ENCODE measurements at regions not wholly inside any gene's neighbourhood (a gene's known extent, or its start where the extent isn't known, plus 50 kb on each side); places are given as distances from the start of the nearest gene placed in this dataset.

DNA sequence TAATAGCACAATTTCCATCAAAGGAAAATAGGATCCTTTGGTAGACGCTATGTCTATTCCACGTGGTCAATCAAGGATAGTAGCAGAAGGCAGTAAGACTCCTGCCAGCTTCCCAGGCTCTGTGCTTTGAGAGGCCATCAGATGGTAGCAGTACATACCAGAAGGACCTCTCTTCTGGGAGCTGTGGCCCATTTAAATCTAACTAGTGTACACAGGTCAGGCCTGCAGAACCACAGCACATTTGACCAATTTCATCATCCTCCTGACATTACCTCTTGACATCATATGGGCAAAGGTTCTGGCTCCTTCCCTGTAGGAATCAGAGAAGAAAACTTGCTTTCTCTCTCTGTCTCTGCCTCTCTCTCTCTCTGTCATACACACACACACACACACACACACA lies 229.6 kb upstream of the HTR2A start:
- TF ChIP-seq, protein P1, sequence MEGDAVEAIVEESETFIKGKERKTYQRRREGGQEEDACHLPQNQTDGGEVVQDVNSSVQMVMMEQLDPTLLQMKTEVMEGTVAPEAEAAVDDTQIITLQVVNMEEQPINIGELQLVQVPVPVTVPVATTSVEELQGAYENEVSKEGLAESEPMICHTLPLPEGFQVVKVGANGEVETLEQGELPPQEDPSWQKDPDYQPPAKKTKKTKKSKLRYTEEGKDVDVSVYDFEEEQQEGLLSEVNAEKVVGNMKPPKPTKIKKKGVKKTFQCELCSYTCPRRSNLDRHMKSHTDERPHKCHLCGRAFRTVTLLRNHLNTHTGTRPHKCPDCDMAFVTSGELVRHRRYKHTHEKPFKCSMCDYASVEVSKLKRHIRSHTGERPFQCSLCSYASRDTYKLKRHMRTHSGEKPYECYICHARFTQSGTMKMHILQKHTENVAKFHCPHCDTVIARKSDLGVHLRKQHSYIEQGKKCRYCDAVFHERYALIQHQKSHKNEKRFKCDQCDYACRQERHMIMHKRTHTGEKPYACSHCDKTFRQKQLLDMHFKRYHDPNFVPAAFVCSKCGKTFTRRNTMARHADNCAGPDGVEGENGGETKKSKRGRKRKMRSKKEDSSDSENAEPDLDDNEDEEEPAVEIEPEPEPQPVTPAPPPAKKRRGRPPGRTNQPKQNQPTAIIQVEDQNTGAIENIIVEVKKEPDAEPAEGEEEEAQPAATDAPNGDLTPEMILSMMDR (IDR thresholded peaks at IDR 0.05; ENCODE audit: unreplicated experiment in 3 of 3), result no peak
- Mint-ChIP-seq H3K4me3 (no peak overlapping the region), H3K36me3 (ENCODE audit: low read depth) (no peaks in the 10 kb centered on the region), H3K27me3 (ENCODE audit: low read depth) (peaks cover 3% of the 10 kb centered on the region), H3K9me3 (peaks cover 4% of the 10 kb centered on the region), H3K4me1 (no peaks in the 10 kb centered on the region), H3K27ac (no peak overlapping the region)

DNA sequence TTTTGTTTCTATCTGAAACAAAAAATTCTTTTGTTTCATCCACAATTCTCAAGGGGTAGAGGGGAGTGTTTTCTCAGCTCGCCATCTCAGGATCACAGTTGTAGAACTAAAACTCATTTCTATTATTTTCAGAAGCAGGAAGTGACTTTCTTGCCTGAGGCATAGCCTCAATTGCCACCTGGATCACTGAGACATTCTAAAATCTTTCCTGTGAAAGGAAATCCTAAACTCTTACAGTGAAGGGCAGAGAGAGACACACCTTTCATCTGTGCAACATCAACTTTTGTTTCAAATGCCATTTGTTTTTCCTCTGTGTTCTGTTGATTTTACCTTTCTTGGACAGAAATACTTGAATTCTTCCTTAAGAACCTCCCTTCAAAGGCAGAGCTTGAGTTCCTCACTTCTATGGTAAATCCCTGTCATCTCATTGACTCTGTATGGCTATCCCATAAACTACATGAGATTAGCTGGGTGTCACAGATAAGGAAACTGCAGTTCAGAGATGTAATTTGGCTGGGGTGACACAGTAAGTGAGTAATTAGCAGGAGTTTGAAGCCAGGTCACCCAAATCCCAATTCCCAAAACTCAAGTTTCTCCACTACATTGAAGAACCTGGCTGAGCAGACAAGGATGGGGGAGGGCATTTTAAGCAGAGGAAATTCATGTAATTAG lies 224.4 kb upstream of the HTR2A start:
- TF ChIP-seq, protein P1 (IDR thresholded peaks at IDR 0.05; ENCODE audit: unreplicated experiment in 3 of 3), result no peak
- no peak overlapping the region for H3K4me3 Mint-ChIP-seq

DNA sequence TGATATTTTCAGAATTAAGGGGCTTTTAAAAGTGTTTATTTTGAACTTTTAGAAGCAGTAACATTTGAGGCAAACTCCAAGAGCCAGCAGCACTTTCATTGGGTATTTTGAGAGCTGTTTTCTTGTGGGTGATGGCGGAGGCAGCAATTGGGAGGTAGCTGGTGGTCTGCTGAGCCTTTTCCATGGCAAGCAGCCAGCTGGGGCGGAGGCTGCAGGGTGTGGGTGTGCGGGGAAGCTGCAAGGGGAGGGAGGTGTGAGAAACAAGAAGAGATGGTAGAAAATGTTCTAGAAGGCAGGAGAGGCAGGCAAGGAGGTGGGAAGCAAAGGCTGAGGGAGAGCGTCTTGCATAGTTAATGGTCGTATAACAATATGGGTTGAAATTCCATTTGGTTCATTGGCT lies 223.4 kb upstream of the HTR2A start:
- H3K4me1 Mint-ChIP-seq, result no peaks in the 10 kb centered on the region
- H3K27me3 Mint-ChIP-seq (ENCODE audit: low read depth), result peaks cover 4% of the 10 kb centered on the region
- peak overlapping the region in 1 of 3 experiments; percentile 30 for H3K27ac Mint-ChIP-seq
- TF ChIP-seq, protein P1 (IDR thresholded peaks at IDR 0.05; ENCODE audit: unreplicated experiment in 3 of 3), result no peak
- no peaks in the 10 kb centered on the region for H3K36me3 Mint-ChIP-seq (ENCODE audit: low read depth)
- H3K4me3 Mint-ChIP-seq, result no peak overlapping the region
- peaks cover 4% of the 10 kb centered on the region for H3K9me3 Mint-ChIP-seq

More for the DNA sequence above, 224.4 kb upstream of the HTR2A start:
- Mint-ChIP-seq H3K27ac (no peak overlapping the region), H3K4me1 (no peaks in the 10 kb centered on the region), H3K27me3 (ENCODE audit: low read depth) (peaks cover 4% of the 10 kb centered on the region), H3K9me3 (peaks cover 4% of the 10 kb centered on the region), H3K36me3 (ENCODE audit: low read depth) (no peaks in the 10 kb centered on the region)

DNA sequence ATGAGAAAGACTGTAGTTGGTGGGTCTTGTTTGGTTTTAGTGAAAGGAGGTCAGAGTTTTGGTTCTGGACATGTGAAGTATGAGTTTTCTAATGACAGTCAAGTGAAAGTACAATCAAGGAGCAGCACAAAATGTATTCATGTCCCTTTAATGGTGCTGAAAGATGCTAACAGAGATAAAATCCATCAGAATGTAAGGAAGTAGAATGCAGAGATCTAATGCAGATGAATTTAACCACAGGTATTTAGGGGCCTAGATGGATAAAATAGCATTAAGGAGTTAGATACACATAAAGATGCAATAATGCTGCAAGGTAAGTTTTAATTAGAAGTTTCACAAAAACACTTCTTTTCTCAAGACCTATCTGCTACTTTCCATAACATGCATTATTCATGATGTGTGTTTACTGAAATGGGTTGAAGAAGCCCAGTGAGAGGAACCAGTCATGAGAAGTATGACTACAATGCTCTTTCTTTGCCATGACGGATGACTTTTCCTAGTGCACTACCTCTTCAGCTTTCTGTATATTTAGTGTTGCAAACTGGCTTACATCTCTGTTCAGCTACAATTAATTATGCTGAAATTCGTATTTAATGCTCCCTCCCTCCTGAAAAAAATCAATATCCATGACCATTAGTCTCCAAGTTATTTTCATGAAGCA lies 222.9 kb upstream of the HTR2A start:
- peaks cover 4% of the 10 kb centered on the region for H3K9me3 Mint-ChIP-seq

DNA sequence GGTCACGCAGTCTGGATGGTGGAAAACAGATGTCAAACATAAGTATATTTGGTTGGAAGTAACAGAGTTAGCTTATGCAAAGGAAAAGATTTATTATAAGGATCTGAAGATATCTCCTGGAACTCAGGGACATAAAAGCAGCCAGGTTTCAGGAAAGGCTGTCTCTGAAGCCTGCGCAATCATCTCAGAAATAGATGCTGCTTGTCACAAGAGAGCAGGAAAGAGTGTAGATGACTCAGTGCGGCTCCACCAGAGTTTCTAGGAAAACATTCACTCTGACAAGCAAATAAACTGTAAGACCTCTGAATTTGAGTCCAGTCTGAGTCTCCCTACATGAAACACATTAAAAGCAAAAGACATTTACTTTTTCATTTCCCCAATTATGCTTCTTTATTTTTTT lies 220.4 kb upstream of the HTR2A start:
- H3K27me3 Mint-ChIP-seq (ENCODE audit: low read depth), result peaks cover 4% of the 10 kb centered on the region
- no peak overlapping the region for H3K27ac Mint-ChIP-seq
- TF ChIP-seq, protein P1 (IDR thresholded peaks at IDR 0.05; ENCODE audit: unreplicated experiment in 3 of 3), result no peak
- H3K4me1 Mint-ChIP-seq, result no peaks in the 10 kb centered on the region
- H3K9me3 Mint-ChIP-seq, result no peaks in the 10 kb centered on the region
- no peaks in the 10 kb centered on the region for H3K36me3 Mint-ChIP-seq (ENCODE audit: low read depth)
- no peak overlapping the region for H3K4me3 Mint-ChIP-seq

More for the DNA sequence above, 222.9 kb upstream of the HTR2A start:
- no peaks in the 10 kb centered on the region for H3K4me1 Mint-ChIP-seq
- no peak overlapping the region for H3K4me3 Mint-ChIP-seq
- no peaks in the 10 kb centered on the region for H3K36me3 Mint-ChIP-seq (ENCODE audit: low read depth)
- H3K27me3 Mint-ChIP-seq (ENCODE audit: low read depth), result peaks cover 4% of the 10 kb centered on the region
- H3K27ac Mint-ChIP-seq, result no peak overlapping the region
- TF ChIP-seq, protein P1 (IDR thresholded peaks at IDR 0.05; ENCODE audit: unreplicated experiment in 3 of 3), result no peak

DNA sequence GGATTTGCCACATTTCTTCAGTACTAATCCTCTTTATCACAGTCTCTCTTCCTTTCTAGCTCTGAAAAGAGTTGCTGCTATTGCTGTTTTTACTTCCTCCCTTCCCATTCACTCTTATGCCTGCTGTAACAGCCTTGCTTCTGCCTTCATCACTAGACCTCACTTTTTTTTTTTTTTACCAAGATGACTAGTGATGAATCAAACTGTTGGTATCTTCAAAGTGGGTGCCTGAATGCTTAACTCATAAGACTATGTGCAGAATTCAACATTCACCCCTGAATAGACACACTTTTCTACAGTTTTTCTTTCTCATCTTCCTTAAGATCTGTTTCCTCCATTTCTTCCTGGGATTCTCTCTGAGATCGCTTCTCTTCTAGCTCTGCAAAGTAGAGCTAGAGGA lies 217.2 kb upstream of the HTR2A start:
- peaks cover 3% of the 10 kb centered on the region for H3K9me3 Mint-ChIP-seq
- H3K36me3 Mint-ChIP-seq (ENCODE audit: low read depth), result no peaks in the 10 kb centered on the region
- H3K4me1 Mint-ChIP-seq, result no peaks in the 10 kb centered on the region
- TF ChIP-seq, protein P1 (IDR thresholded peaks at IDR 0.05; ENCODE audit: unreplicated experiment in 3 of 3), result no peak
- H3K27me3 Mint-ChIP-seq (ENCODE audit: low read depth), result no peaks in the 10 kb centered on the region
- H3K4me3 Mint-ChIP-seq, result no peak overlapping the region
- H3K27ac Mint-ChIP-seq, result no peak overlapping the region

All from nephron (organoid).